ENCODE measurements at regions not wholly inside any gene's neighbourhood (a gene's known extent, or its start where the extent isn't known, plus 50 kb on each side); places are given as distances from the start of the nearest gene placed in this dataset.

- DNase-seq, result no peak
- in situ Hi-C loops (cut with HindIII; ENCODE audit: low pct_ligation_motif_present, low sequenced_read_pairs), result no loop called here
- no peaks in the 10 kb centered on the region for H3K36me3 ChIP-seq (replicated peaks)
- H3K4me3 ChIP-seq (ENCODE audit: low read depth, low read length), result no peak overlapping the region
- no peak overlapping the region for H3K27ac ChIP-seq
- no peaks in the 10 kb centered on the region for H3K27me3 ChIP-seq (replicated peaks)
- no peak for TF ChIP-seq CTCF (IDR thresholded peaks at IDR 0.05; ENCODE audit: low read depth, low read length, missing control alignments)
Measured at GRCh38 chr9:15032860-15033259, 122.6 kb upstream of the FREM1 start.

DNA sequence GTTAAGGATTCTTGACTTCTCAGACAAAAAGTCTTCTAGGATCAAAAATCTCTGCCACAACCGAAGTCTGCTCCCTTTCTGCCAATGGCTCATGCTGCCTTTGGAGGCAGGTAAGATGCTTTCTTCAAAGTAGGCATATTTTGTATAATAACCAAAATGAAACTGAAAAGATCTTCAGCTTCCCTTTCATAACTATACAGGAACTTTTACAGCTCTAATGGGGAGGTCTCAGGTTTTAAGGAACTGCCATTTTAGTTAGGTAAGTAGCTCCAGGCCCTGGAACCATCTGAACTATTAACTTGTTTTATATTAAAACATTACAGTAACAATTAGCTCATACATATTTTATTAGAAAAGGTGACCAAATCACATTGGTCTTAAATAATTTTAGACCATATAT, 110.9 kb upstream of the FREM1 start:
- H3K27me3 ChIP-seq (replicated peaks), result no peaks in the 10 kb centered on the region
- in situ Hi-C loops (cut with HindIII; ENCODE audit: low pct_ligation_motif_present, low sequenced_read_pairs), result no loop called here
- no peak overlapping the region for H3K27ac ChIP-seq
- no peak overlapping the region for H3K4me3 ChIP-seq (ENCODE audit: low read depth, low read length)
- no peaks in the 10 kb centered on the region for H3K36me3 ChIP-seq (replicated peaks)
- no peak for TF ChIP-seq CTCF (IDR thresholded peaks at IDR 0.05; ENCODE audit: low read depth, low read length, missing control alignments)
- no peak for DNase-seq

DNA sequence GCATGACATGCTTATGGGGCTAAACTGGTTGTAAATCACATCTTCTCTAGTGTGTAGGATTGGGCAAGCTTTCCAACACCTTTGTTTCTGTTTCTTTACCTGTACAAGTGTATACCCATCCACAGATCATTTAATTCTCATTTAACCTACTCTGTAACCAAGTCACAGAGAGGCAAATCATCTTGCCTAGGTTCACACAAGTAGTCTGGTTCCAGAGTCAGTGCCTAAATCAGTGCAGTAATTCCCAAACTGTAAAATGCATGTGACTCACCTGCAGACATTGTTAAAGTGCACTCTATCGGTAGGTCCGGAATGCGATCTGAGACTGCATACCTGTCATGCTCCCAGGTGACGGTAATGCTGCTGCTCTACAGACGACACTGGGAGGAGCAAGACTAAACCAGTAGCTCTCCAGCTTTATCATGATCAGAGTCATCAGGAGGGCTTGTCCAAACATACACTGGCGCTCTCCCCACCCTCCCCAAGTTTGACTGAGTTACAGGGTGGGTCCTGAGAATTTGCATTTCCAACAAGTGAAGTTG, 107.9 kb upstream of the FREM1 start:
- Histone ChIP-seq H3K4me3 (ENCODE audit: low read depth, low read length) (no peak overlapping the region), H3K27ac (no peak overlapping the region), H3K27me3 (replicated peaks) (no peaks in the 10 kb centered on the region), H3K36me3 (replicated peaks) (no peaks in the 10 kb centered on the region)
- no peak for DNase-seq
- in situ Hi-C loops (cut with HindIII; ENCODE audit: low pct_ligation_motif_present, low sequenced_read_pairs), result no loop called here
- TF ChIP-seq CTCF (IDR thresholded peaks at IDR 0.05; ENCODE audit: low read depth, low read length, missing control alignments), result no peak

GRCh38 chr9:15010581-15010980, 100.4 kb upstream of the FREM1 start:
- DNase-seq, result no peak
- no peak for TF ChIP-seq CTCF (IDR thresholded peaks at IDR 0.05; ENCODE audit: low read depth, low read length, missing control alignments)
- no peak overlapping the region for H3K4me3 ChIP-seq (ENCODE audit: low read depth, low read length)
- H3K36me3 ChIP-seq (replicated peaks), result no peaks in the 10 kb centered on the region
- H3K27me3 ChIP-seq (replicated peaks), result no peaks in the 10 kb centered on the region
- in situ Hi-C loops (cut with HindIII; ENCODE audit: low pct_ligation_motif_present, low sequenced_read_pairs), result no loop called here
- no peak overlapping the region for H3K27ac ChIP-seq

DNA sequence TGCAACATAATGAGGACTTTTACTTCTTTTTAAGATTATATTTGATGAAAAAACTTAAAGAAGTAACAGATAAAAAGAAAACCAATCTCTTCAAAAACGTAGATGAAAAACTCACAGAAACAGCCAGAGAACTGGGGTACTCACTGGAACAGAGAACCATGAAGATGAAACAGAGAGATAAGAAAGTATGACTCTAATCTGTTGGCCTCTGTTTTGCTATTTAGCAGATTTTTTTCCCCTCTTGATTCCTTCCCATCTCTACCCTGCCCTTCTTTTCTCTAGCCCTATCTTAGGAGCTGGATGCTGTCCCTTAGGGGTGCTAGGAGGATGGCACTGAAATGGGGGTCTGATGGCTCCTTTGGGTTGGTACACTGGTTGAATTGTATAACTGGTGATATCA, 97.5 kb upstream of the FREM1 start:
- Histone ChIP-seq H3K27ac (no peak overlapping the region), H3K36me3 (replicated peaks) (no peaks in the 10 kb centered on the region), H3K27me3 (replicated peaks) (no peaks in the 10 kb centered on the region), H3K4me3 (ENCODE audit: low read depth, low read length) (no peak overlapping the region)
- in situ Hi-C loops (cut with HindIII; ENCODE audit: low pct_ligation_motif_present, low sequenced_read_pairs), result no loop called here
- DNase-seq, result no peak
- TF ChIP-seq CTCF (IDR thresholded peaks at IDR 0.05; ENCODE audit: low read depth, low read length, missing control alignments), result no peak

GRCh38 chr9:14994738-14995137, 84.5 kb upstream of the FREM1 start:
- no peaks in the 10 kb centered on the region for H3K36me3 ChIP-seq (replicated peaks)
- in situ Hi-C loops (cut with HindIII; ENCODE audit: low pct_ligation_motif_present, low sequenced_read_pairs), result no loop called here
- no peak for TF ChIP-seq CTCF (IDR thresholded peaks at IDR 0.05; ENCODE audit: low read depth, low read length, missing control alignments)
- no peaks in the 10 kb centered on the region for H3K27me3 ChIP-seq (replicated peaks)
- H3K27ac ChIP-seq, result no peak overlapping the region
- no peak overlapping the region for H3K4me3 ChIP-seq (ENCODE audit: low read depth, low read length)
- no peak for DNase-seq
